Transverse colon (tissue), 4 donors: ENCODE measurements at regions not wholly inside any gene's neighbourhood (a gene's known extent, or its start where the extent isn't known, plus 50 kb on each side); places are given as distances from the start of the nearest gene placed in this dataset.

Experiments used
- DNase-seq: peaks from one replicate; pipeline ENCODE4 v3.0.0-alpha.2; 2019
- H3K27ac ChIP-seq, 4 donors: fragments of 200-600 bp; sonication (generic); 2 replicates each; pipeline ENCODE4 v1.5.1; 2016 to 2018; ENCODE audit warnings: inconsistent platforms in 4 of 4
- H3K27me3 ChIP-seq: fragments of 200-600 bp; sonication (generic); 2 replicates; pipeline ENCODE4 v1.5.1; 2017; ENCODE audit warnings: inconsistent platforms
- H3K36me3 ChIP-seq, 4 donors: fragments of 200-600 bp; sonication (generic); 2 replicates each; pipeline ENCODE4 v1.5.1; 2017 to 2019; ENCODE audit warnings: inconsistent platforms in 4 of 4
- H3K4me1 ChIP-seq, 4 donors: fragments of 200-600 bp; sonication (generic); 2 replicates each; pipeline ENCODE4 v1.5.1; 2017 to 2020; ENCODE audit warnings: inconsistent platforms in 4 of 4
- H3K4me3 ChIP-seq, 4 donors: fragments of 200-600 bp; sonication (generic); 1 replicate in 1 of 4; 2 replicates in 3 of 4; pipeline versions ENCODE4 v1.5.1 to v1.6.1; 2017 to 2019; ENCODE audit warnings: inconsistent platforms in 4 of 4
- H3K9me3 ChIP-seq, 2 donors: fragments of 200-600 bp; sonication (generic); 2 replicates each; pipeline ENCODE4 v1.5.1; 2017 to 2019; ENCODE audit warnings: inconsistent platforms in 2 of 2
- CTCF ChIP-seq, 5 experiments: fragments of 200-600 bp in 3 of 5; fragments of 450-650 bp in 2 of 5; sonication (generic) in 3 of 5; IDR thresholded peaks; 1 replicate in 2 of 5; 2 replicates in 3 of 5; pipeline ENCODE4 v1.5.1; 2016 to 2017; ENCODE audit warnings: antibody characterized with exemption in 5 of 5, inconsistent platforms in 3 of 5, mild to moderate bottlenecking in 2 of 5, moderate library complexity in 1 of 5
- EP300 ChIP-seq: sonication (generic); formaldehyde crosslinking; IDR thresholded peaks from one replicate; pipeline ENCODE4 v1.6.1; 2017; ENCODE audit warnings: antibody characterized with exemption, low read depth
- POLR2A ChIP-seq: fragments of 450-650 bp; IDR thresholded peaks from one replicate; pipeline ENCODE4 v1.6.1; 2016; ENCODE audit warnings: antibody characterized with exemption, mild to moderate bottlenecking, moderate library complexity
- POLR2AphosphoS5 ChIP-seq, 3 donors: sonication (generic); formaldehyde crosslinking; IDR thresholded peaks; one replicate each; pipeline ENCODE4 v1.6.1; 2016; ENCODE audit warnings: antibody characterized with exemption in 3 of 3
- WGBS, 2 donors: methylation state at CpG; one replicate each; pipeline ENCODE4 v1.1.5; 2018; ENCODE audit warnings: low coverage in 1 of 2; 5-methylcytosine and 5-hydroxymethylcytosine counted together
- in situ Hi-C, 4 donors: fragments of 200-750 bp; cut with MboI; loops; one replicate each; pipeline versions ENCODE4 v1.15.0 to v1.15.1; 2017; ENCODE audit warnings: low sequenced_read_pairs in 3 of 4, low pct_ligation_motif_present in 1 of 4, low pct_unique_long_range_greater_than_20kb in 1 of 4
- intact Hi-C: fragments of 100-400 bp; cut with DNase I; formaldehyde crosslinking; loops from one replicate; pipeline ENCODE4 v1.15.1; 2023; ENCODE audit warnings: low total_unique reads

GRCh38 chrX:131792789-131793462 lies 230.2 kb upstream of the STK26 start:
- H3K27ac ChIP-seq, result peak overlapping the region in 2 of 4 donors; percentile 78
- peak; percentile 92 for DNase-seq
- no peaks in the 10 kb centered on the region for H3K9me3 ChIP-seq
- H3K36me3 ChIP-seq, result no peaks in the 10 kb centered on the region
- no peaks in the 10 kb centered on the region for H3K27me3 ChIP-seq
- 63 to 95% methylated on average over 4 to 15 of the region's 15 CpGs for WGBS, 2 donors
- H3K4me3 ChIP-seq, result peak overlapping the region in 2 of 4 donors; percentile 6 to 31
- peak in 2 of 3 donors; percentile 26 to 29 for TF ChIP-seq POLR2AphosphoS5 (IDR thresholded peaks at IDR 0.05)
- TF ChIP-seq EP300, result no peak
- TF ChIP-seq CTCF (IDR thresholded peaks at IDR 0.05), result peak in 1 of 5 experiments; percentile 39
- intact Hi-C loops (no loop called here), in situ Hi-C loops (no loop called here)
- no peaks in the 10 kb centered on the region for H3K4me1 ChIP-seq

- no peaks in the 10 kb centered on the region for H3K9me3 ChIP-seq
- H3K4me1 ChIP-seq, result no peaks in the 10 kb centered on the region
- DNase-seq, result peak; percentile 28
- TF ChIP-seq CTCF (IDR thresholded peaks at IDR 0.05) (no peak), POLR2AphosphoS5 (IDR thresholded peaks at IDR 0.05) (no peak), POLR2A (no peak), EP300 (no peak)
- WGBS, 2 donors, result 61% methylated on average over 29 of the region's 44 CpGs; no CpG with 5 or more reads in 1 of the 2 donors
- H3K27me3 ChIP-seq, result no peaks in the 10 kb centered on the region
- no peaks in the 10 kb centered on the region for H3K36me3 ChIP-seq
- intact Hi-C loops (no loop called here), in situ Hi-C loops (no loop called here)
- H3K4me3 ChIP-seq, result no peak overlapping the region
- H3K27ac ChIP-seq, result no peak overlapping the region
Observed at GRCh38 chrX:131795442-131796229, 227.5 kb upstream of the STK26 start.

- no peak for TF ChIP-seq POLR2A
- no peak for TF ChIP-seq POLR2AphosphoS5 (IDR thresholded peaks at IDR 0.05)
- no peak for TF ChIP-seq CTCF (IDR thresholded peaks at IDR 0.05)
- no peak for TF ChIP-seq EP300
- WGBS, 2 donors, result 26 to 29% methylated on average over 1 of the region's 1 CpG
- in situ Hi-C loops, result no loop called here
Observed at GRCh38 chrX:131801066-131801465, 222.0 kb upstream of the STK26 start.

GRCh38 chrX:131801911-131802310 lies 221.2 kb upstream of the STK26 start:
- TF ChIP-seq CTCF (IDR thresholded peaks at IDR 0.05) (no peak), EP300 (no peak), POLR2A (no peak), POLR2AphosphoS5 (IDR thresholded peaks at IDR 0.05) (no peak)
- Histone ChIP-seq H3K9me3 (no peaks in the 10 kb centered on the region), H3K4me1 (no peaks in the 10 kb centered on the region), H3K27ac (no peak overlapping the region), H3K27me3 (no peaks in the 10 kb centered on the region), H3K36me3 (no peaks in the 10 kb centered on the region), H3K4me3 (no peak overlapping the region)
- in situ Hi-C loops, result no loop called here
- no peak for DNase-seq
- intact Hi-C loops, result no loop called here
- WGBS, 2 donors, result 40 to 48% methylated on average over 1 to 2 of the region's 2 CpGs

More at GRCh38 chrX:131801066-131801465, 222.0 kb upstream of the STK26 start:
- no peak for DNase-seq
- intact Hi-C loops, result no loop called here
- no peaks in the 10 kb centered on the region for H3K27me3 ChIP-seq
- no peak overlapping the region for H3K27ac ChIP-seq
- H3K36me3 ChIP-seq, result no peaks in the 10 kb centered on the region
- H3K4me3 ChIP-seq, result no peak overlapping the region
- H3K4me1 ChIP-seq, result no peaks in the 10 kb centered on the region
- H3K9me3 ChIP-seq, result no peaks in the 10 kb centered on the region
